ENCODE measurements at regions not wholly inside any gene's neighbourhood (a gene's known extent, or its start where the extent isn't known, plus 50 kb on each side); places are given as distances from the start of the nearest gene placed in this dataset.
A peak's percentile ranks its signal among the peaks of the same experiment; 100 is the strongest.

DNA sequence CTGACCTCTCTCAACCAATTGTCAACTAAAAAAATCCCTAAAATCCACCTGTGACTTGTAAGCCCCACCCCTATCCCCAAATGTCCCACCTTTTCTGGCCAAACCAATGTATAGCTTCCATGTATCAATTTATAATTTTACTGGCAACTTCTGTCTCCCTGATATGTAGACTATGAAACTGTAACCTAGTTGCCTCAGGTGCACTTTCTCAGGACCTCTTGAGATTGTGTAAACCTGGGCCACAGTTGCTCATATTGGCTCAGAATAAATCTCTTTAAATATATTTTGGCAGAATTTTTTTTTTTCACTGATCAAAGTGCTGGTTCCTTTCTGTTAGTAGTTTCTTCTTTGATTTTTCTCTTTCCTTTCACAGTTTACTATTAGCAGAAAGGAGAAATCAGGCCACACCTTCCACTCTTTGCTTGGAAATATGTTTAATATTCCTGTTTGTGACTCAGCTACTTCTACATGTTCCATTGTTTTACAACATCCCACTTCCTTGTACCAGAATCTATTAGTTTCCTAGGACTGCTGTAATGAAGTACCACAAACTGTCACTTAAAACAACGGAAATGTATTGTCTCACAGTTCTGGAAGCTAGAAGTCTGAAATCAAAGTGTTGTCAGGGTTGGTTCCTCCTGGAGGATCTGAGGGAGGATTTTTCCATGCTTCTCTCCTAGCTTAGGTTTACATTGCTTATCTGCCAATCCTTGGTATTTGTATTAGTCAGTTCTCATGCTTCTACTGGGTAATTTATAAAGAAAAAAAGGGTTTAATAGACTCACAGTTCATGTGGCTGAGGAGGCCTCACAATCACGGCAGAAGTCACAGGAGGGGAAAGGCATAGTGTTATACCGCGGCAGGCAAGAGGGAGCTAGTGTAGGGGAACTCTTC lies 801.2 kb upstream of the ARPP21 start:
- Mint-ChIP-seq H3K9me3 (no peaks in the 10 kb centered on the region), H3K4me1 (no peaks in the 10 kb centered on the region), H3K27ac (no peak overlapping the region), H3K36me3 (no peaks in the 10 kb centered on the region), H3K27me3 (no peaks in the 10 kb centered on the region), H3K4me3 (no peak overlapping the region)
- no peak for ATAC-seq

DNA sequence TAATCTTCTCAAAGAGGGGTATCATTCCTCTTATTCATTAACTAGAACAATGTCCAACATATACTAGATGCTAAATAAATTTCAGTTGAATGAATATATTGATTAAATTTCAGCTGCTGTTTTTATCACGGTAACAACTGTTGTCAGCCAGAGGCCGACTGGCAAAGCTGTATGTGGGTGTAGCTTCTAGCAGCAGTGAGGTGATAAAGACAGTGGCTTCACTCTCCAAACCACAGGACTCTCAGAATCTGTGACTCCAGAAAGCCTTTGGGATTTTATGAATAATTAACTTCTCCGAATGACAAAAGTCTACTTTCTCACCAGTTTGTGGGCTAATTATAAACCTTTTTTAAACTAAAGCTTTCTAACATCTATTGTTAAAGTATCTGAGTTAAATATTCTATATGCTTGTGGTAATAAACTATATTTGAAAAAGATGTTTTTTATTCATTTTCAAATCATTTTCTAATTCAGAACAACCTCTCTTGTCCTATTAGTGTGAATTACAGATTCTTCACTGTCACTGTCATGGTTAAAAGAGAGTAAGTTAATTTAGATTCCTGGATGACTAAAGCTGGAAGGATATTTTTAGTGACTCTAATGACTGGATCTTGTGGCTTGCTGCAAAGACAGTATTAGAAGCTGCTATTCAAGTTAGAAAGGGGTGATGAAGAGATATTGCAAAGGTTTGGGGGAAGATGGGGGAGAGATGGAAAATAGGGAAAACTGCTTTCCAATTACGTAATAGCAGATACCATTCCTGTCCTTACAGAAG lies 796.4 kb upstream of the ARPP21 start:
- Mint-ChIP-seq H3K9me3 (no peaks in the 10 kb centered on the region), H3K27ac (no peak overlapping the region), H3K4me3 (no peak overlapping the region), H3K36me3 (no peaks in the 10 kb centered on the region), H3K4me1 (no peaks in the 10 kb centered on the region), H3K27me3 (no peaks in the 10 kb centered on the region)
- no peak for ATAC-seq

GRCh38 chr3:34844323-34844620 lies 795.1 kb upstream of the ARPP21 start:
- Mint-ChIP-seq H3K4me1 (no peaks in the 10 kb centered on the region), H3K4me3 (no peak overlapping the region), H3K27ac (no peak overlapping the region), H3K9me3 (no peaks in the 10 kb centered on the region), H3K36me3 (no peaks in the 10 kb centered on the region), H3K27me3 (no peaks in the 10 kb centered on the region)
- no peak for ATAC-seq

DNA sequence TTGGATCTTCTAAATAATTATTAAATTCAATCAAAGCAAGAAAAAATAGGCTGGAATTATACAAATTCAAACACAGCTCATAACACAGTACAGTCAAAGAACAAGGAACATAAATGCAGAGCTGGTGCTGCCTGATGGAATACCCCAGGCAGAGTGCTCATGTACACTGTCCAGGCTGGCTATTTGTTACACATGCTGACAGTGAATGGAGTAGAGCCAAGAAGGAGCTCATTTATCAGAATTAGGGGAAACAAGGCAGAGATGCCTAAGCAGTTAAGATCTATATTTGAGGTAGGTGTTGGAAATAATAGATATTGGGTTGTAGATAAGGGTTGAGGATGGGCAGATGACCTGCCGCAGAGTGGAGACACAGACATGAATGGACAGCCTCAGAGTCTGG lies 788.2 kb upstream of the ARPP21 start:
- Mint-ChIP-seq H3K36me3 (no peaks in the 10 kb centered on the region), H3K9me3 (no peaks in the 10 kb centered on the region), H3K27ac (no peak overlapping the region), H3K4me3 (no peak overlapping the region), H3K27me3 (no peaks in the 10 kb centered on the region), H3K4me1 (no peaks in the 10 kb centered on the region)
- peak; percentile 18 for ATAC-seq

- ATAC-seq: no peak
- H3K4me3 Mint-ChIP-seq: no peak overlapping the region
- no peaks in the 10 kb centered on the region for H3K27me3 Mint-ChIP-seq
- no peaks in the 10 kb centered on the region for H3K36me3 Mint-ChIP-seq
- H3K9me3 Mint-ChIP-seq: no peaks in the 10 kb centered on the region
- no peak overlapping the region for H3K27ac Mint-ChIP-seq
- no peaks in the 10 kb centered on the region for H3K4me1 Mint-ChIP-seq
Observed at GRCh38 chr3:34852844-34853439, 786.4 kb upstream of the ARPP21 start.

DNA sequence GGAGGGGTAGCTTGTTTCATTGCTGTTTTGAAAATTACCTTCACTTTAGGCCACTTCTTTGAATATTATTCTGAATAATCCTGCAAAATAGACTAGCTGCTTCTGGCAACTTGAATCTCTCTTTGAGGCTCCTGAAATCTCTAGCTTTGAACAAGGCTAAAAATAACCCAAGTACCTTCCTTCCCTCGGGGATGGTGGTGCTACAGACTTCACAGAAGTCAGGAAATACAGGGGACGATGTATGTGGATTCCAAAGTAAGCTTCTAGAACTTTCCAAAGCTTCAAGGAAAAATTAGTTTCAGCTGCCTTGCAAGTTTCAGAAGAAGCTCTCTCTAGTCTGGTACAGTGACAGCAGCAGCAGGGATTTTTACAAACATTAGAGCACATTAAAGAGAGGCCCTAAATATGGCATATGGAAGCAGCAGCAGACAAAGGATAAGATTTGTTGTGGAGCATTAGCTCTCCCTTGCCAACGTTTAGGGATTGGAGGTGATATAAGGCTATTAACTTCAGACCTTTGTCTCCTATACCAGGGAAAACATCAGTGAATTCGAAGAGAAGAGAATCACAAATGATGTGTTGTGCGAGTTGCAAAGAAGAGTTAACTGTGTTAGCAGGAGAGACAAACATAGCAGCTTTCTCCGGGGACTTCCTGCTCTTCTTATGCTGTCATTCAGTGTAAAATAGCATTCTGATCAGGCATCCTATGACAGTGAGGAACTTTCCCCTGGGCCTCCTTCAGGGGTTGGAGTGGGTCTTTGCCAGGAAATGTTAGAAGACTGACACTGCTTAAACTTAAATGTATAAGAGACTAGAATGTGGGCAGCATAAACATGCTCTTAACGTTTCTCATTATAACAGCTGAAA lies 783.0 kb upstream of the ARPP21 start:
- H3K4me3 Mint-ChIP-seq: no peak overlapping the region
- H3K4me1 Mint-ChIP-seq: no peaks in the 10 kb centered on the region
- H3K27me3 Mint-ChIP-seq: no peaks in the 10 kb centered on the region
- no peaks in the 10 kb centered on the region for H3K9me3 Mint-ChIP-seq
- H3K27ac Mint-ChIP-seq: no peak overlapping the region
- no peaks in the 10 kb centered on the region for H3K36me3 Mint-ChIP-seq
- ATAC-seq: no peak

GRCh38 chr3:34858067-34858660 lies 781.2 kb upstream of the ARPP21 start:
- ATAC-seq: no peak
- H3K4me1 Mint-ChIP-seq: no peaks in the 10 kb centered on the region
- no peak overlapping the region for H3K4me3 Mint-ChIP-seq
- H3K27me3 Mint-ChIP-seq: no peaks in the 10 kb centered on the region
- no peaks in the 10 kb centered on the region for H3K9me3 Mint-ChIP-seq
- no peak overlapping the region for H3K27ac Mint-ChIP-seq
- no peaks in the 10 kb centered on the region for H3K36me3 Mint-ChIP-seq

DNA sequence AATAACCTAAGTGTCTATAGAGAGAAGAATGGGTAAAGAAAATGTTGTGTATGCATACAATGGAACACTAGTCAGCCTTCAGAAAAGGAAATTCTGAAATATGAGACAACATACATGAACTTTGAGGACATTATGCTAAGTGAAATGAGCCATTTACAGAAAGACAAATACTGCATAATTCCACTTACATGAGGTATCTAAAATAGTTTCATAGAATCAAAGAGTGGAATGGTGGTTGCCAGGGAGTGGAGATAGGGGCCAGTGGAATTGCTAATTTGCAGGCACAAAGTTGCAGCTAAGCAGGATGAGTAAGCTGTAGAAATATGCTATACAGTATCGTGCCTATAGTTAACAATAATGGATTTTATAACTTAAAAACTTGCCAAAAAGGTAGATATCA lies 779.6 kb upstream of the ARPP21 start:
- ATAC-seq: no peak
- Mint-ChIP-seq H3K27ac (no peak overlapping the region), H3K27me3 (no peaks in the 10 kb centered on the region), H3K9me3 (no peaks in the 10 kb centered on the region), H3K36me3 (no peaks in the 10 kb centered on the region), H3K4me3 (no peak overlapping the region), H3K4me1 (no peaks in the 10 kb centered on the region)

DNA sequence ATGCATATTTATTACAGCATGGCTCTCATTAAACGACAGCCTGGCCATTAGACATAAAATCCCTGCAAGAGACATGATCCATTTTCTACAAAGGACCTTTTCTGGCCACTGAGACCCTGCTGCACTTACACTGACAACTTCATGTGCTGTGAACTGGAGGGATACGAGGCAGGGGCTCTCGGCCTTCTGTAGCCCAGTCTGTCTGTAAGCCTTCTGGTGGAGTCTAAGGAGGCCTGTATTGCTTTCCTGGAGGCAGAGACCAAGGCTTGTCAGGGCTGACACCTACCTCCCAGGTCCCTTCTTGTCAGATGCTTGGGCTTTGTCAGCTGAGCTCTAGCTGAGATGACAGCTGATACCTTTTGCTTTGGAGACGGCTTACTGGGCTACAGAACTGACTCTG lies 776.9 kb upstream of the ARPP21 start:
- Mint-ChIP-seq H3K36me3 (no peaks in the 10 kb centered on the region), H3K27me3 (no peaks in the 10 kb centered on the region), H3K4me1 (no peaks in the 10 kb centered on the region), H3K27ac (no peak overlapping the region), H3K9me3 (no peaks in the 10 kb centered on the region), H3K4me3 (no peak overlapping the region)
- ATAC-seq: no peak

GRCh38 chr3:34863485-34863884 lies 775.8 kb upstream of the ARPP21 start:
- Mint-ChIP-seq H3K9me3 (no peaks in the 10 kb centered on the region), H3K4me1 (no peaks in the 10 kb centered on the region), H3K4me3 (no peak overlapping the region), H3K27me3 (no peaks in the 10 kb centered on the region), H3K27ac (no peak overlapping the region), H3K36me3 (no peaks in the 10 kb centered on the region)
- no peak for ATAC-seq

DNA sequence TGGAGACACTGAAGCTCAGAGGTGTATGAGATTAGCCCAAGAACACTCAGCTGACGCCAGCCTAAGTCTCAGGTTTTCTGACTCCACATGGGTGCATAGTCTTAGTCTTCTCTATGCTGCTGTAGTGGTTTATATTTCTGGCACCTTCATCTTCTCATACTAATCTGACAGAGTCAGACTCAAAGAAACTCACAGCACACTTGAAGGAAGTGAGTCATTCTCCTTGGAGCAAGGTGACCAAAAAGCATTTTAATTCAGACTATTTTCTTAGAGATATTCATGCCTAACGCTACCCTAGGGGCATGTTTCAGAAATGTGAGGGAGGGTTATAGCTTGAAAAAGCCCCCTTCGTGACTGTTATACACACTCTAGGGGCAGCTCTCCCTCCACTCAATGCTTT lies 775.3 kb upstream of the ARPP21 start:
- no peak overlapping the region for H3K27ac Mint-ChIP-seq
- H3K27me3 Mint-ChIP-seq: no peaks in the 10 kb centered on the region
- H3K36me3 Mint-ChIP-seq: no peaks in the 10 kb centered on the region
- ATAC-seq: no peak
- no peaks in the 10 kb centered on the region for H3K4me1 Mint-ChIP-seq
- H3K4me3 Mint-ChIP-seq: no peak overlapping the region
- H3K9me3 Mint-ChIP-seq: no peaks in the 10 kb centered on the region

DNA sequence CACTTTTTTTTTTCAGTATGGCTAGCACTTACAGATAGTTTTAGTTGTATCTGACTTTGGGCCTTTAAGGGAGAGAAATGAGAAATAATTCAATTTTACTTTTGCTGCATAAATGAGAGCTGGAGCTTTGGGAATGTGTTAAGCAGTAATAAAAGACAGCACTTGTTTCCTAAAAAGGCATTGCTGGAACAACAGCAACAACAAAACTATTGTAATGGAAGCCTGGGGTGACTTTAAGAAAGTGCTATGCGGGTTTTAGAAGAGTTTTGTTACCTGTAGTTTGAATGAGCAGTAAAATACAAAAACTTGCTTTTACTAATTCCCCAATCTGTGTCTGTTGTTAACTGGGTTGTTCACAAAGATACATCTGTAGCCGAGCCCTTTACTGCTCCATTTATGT lies 774.0 kb upstream of the ARPP21 start:
- Mint-ChIP-seq H3K9me3 (no peaks in the 10 kb centered on the region), H3K4me1 (no peaks in the 10 kb centered on the region), H3K36me3 (no peaks in the 10 kb centered on the region), H3K27me3 (no peaks in the 10 kb centered on the region), H3K4me3 (no peak overlapping the region), H3K27ac (no peak overlapping the region)
- no peak for ATAC-seq

- Mint-ChIP-seq H3K9me3 (peaks cover 2% of the 10 kb centered on the region), H3K4me1 (no peaks in the 10 kb centered on the region), H3K36me3 (no peaks in the 10 kb centered on the region), H3K27ac (no peak overlapping the region), H3K27me3 (no peaks in the 10 kb centered on the region), H3K4me3 (no peak overlapping the region)
- ATAC-seq: no peak
Observed at GRCh38 chr3:34868935-34869334, 770.4 kb upstream of the ARPP21 start.

GRCh38 chr3:34869696-34870095 lies 769.6 kb upstream of the ARPP21 start:
- H3K27ac Mint-ChIP-seq: no peak overlapping the region
- no peak for ATAC-seq
- H3K9me3 Mint-ChIP-seq: peaks cover 2% of the 10 kb centered on the region
- no peaks in the 10 kb centered on the region for H3K27me3 Mint-ChIP-seq
- no peaks in the 10 kb centered on the region for H3K36me3 Mint-ChIP-seq
- no peak overlapping the region for H3K4me3 Mint-ChIP-seq
- H3K4me1 Mint-ChIP-seq: no peaks in the 10 kb centered on the region

DNA sequence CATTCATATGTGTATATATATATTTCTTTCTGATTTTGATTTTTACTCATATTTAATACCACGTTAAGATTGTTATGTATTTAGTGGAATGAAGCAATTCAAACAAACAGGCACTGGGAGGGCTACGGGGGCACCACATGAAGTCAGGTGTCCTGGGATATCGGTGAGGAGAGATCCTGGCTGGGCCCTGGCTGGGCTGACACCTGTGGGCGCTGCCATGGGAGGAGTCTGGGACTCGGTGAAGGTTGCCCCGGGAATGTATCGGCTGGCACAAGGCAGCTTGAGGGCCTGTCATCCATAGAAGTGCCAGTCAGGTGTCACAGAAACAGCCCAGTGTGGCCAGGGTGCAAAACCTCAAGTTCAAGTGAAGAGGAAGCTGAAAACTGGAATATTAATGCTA lies 766.9 kb upstream of the ARPP21 start:
- H3K9me3 Mint-ChIP-seq: peaks cover 2% of the 10 kb centered on the region
- no peak for ATAC-seq
- no peaks in the 10 kb centered on the region for H3K4me1 Mint-ChIP-seq
- no peaks in the 10 kb centered on the region for H3K27me3 Mint-ChIP-seq
- no peaks in the 10 kb centered on the region for H3K36me3 Mint-ChIP-seq
- H3K27ac Mint-ChIP-seq: no peak overlapping the region
- H3K4me3 Mint-ChIP-seq: no peak overlapping the region
